ENCODE measurements at regions not wholly inside any gene's neighbourhood (a gene's known extent, or its start where the extent isn't known, plus 50 kb on each side); places are given as distances from the start of the nearest gene placed in this dataset.

GRCh38 chr4:14700083-14700482 is 302.2 kb upstream of the CPEB2 start:
- TF ChIP-seq RFX5 (IDR thresholded peaks at IDR 0.05; ENCODE audit: borderline replicate concordance, low read depth, low read length), result no peak
- no peak for TF ChIP-seq TCF12 (IDR thresholded peaks at IDR 0.05; ENCODE audit: low read depth, low read length)
- TF ChIP-seq CHD2 (IDR thresholded peaks at IDR 0.05; ENCODE audit: low read length), result no peak
- TF ChIP-seq YY1 (IDR thresholded peaks at IDR 0.05; ENCODE audit: low read depth, low read length), result no peak
- no peak for TF ChIP-seq EZH2 (IDR thresholded peaks at IDR 0.05; ENCODE audit: low read depth, low read length, severe bottlenecking)
- TF ChIP-seq ATF2 (IDR thresholded peaks at IDR 0.05; ENCODE audit: low read length), result no peak
- TF ChIP-seq POLR2A (IDR thresholded peaks at IDR 0.05; ENCODE audit: control extremely low read depth in 1 of 2, low read depth in 2 of 2, low read length in 2 of 2), result no peak
- TF ChIP-seq CTCF (IDR thresholded peaks at IDR 0.05; ENCODE audit: control extremely low read depth in 1 of 3, insufficient read depth in 1 of 3, low read depth in 1 of 3, low read length in 3 of 3), result peak in 1 of 3 experiments; percentile 22; a peak in 1 of 4 replicates
- no peak for TF ChIP-seq MAX (IDR thresholded peaks at IDR 0.05)
- TF ChIP-seq PHF8 (conservative IDR thresholded peaks at IDR 0.05; ENCODE audit: low read depth, low read length), result no peak

Data from H1 (cell line).